Fibroblast of mammary gland (primary cell): ENCODE measurements at regions not wholly inside any gene's neighbourhood (a gene's known extent, or its start where the extent isn't known, plus 50 kb on each side); places are given as distances from the start of the nearest gene placed in this dataset.

Experiments used
- DNase-seq: peaks from one replicate; pipeline ENCODE4 v3.0.0-alpha.2; 2010; ENCODE audit warnings: low read depth
- H3K4me3 ChIP-seq: 2 replicates; pipeline ENCODE4 v1.5.1; 2011; ENCODE audit warnings: low read depth, mild to moderate bottlenecking, low read length, moderate library complexity; ENCODE audit not compliant: control insufficient read depth
- CTCF ChIP-seq: conservative IDR thresholded peaks from 2 replicates; pipeline ENCODE4 v1.5.1; 2011; ENCODE audit warnings: low read depth, low read length, inconsistent platforms; ENCODE audit not compliant: control insufficient read depth, insufficient read depth

- no peak for TF ChIP-seq CTCF
- peak; percentile 65 for DNase-seq
- H3K4me3 ChIP-seq: no peak overlapping the region
Measured at GRCh38 chr7:81623251-81623855, 146.5 kb downstream of the HGF start.

- no peak overlapping the region for H3K4me3 ChIP-seq
- no peak for TF ChIP-seq CTCF
- no peak for DNase-seq
Measured at GRCh38 chr7:81621893-81622292, 148.0 kb downstream of the HGF start.

- DNase-seq: peak; percentile 97
- TF ChIP-seq CTCF: no peak
- no peak overlapping the region for H3K4me3 ChIP-seq
Measured at GRCh38 chr7:81618396-81619014, 151.3 kb downstream of the HGF start.

GRCh38 chr7:81616951-81617350 is 152.9 kb downstream of the HGF start:
- no peak for TF ChIP-seq CTCF
- peak; percentile 71 for DNase-seq
- no peak overlapping the region for H3K4me3 ChIP-seq

- no peak for TF ChIP-seq CTCF
- H3K4me3 ChIP-seq: no peak overlapping the region
- no peak for DNase-seq
Measured at GRCh38 chr7:81611805-81612204, 158.0 kb downstream of the HGF start.

GRCh38 chr7:81611040-81611439 is 158.8 kb downstream of the HGF start:
- no peak for DNase-seq
- H3K4me3 ChIP-seq: no peak overlapping the region
- TF ChIP-seq CTCF: no peak
